ENCODE measurements at regions not wholly inside any gene's neighbourhood (a gene's known extent, or its start where the extent isn't known, plus 50 kb on each side); places are given as distances from the start of the nearest gene placed in this dataset.

DNA sequence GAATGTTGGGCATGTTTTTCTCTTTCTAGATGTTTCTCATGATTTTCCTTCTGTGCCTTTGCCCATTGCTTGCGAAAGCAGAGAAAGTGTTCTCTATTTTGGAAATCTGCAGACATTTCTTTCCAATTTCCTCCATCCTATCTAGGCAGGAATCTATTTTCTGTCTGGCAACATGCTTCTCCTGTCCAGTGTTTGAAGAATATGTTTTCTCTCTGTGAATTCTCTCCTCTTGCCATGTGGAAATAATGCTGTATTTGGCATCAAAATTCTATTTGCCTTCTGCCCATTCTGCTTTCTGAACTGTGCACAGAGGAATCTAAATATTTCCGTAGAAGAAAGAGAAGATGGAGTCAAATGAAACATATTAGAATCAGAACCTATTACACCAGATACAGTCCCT lies 833.3 kb downstream of the CDH9 start:
- TF ChIP-seq, protein P1, sequence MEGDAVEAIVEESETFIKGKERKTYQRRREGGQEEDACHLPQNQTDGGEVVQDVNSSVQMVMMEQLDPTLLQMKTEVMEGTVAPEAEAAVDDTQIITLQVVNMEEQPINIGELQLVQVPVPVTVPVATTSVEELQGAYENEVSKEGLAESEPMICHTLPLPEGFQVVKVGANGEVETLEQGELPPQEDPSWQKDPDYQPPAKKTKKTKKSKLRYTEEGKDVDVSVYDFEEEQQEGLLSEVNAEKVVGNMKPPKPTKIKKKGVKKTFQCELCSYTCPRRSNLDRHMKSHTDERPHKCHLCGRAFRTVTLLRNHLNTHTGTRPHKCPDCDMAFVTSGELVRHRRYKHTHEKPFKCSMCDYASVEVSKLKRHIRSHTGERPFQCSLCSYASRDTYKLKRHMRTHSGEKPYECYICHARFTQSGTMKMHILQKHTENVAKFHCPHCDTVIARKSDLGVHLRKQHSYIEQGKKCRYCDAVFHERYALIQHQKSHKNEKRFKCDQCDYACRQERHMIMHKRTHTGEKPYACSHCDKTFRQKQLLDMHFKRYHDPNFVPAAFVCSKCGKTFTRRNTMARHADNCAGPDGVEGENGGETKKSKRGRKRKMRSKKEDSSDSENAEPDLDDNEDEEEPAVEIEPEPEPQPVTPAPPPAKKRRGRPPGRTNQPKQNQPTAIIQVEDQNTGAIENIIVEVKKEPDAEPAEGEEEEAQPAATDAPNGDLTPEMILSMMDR (conservative IDR thresholded peaks at IDR 0.05 in 1 of 2, IDR thresholded peaks at IDR 0.05 in 1 of 2; ENCODE audit: low read depth in 1 of 2, low read length in 2 of 2): no peak
- no peak for TF ChIP-seq EZH2 (IDR thresholded peaks at IDR 0.05; ENCODE audit: low read length, missing control alignments)
